CMK (cell line): ENCODE measurements at regions not wholly inside any gene's neighbourhood (a gene's known extent, or its start where the extent isn't known, plus 50 kb on each side); places are given as distances from the start of the nearest gene placed in this dataset.
"Not testable (repeated sequence)": the region's sequence is repeated elsewhere in the genome, so short reads cannot be mapped to it uniquely, and the experiment has no call there.

Source experiments
- DNase-seq: peaks from one replicate; pipeline ENCODE4 v3.0.0-alpha.2; 2010; ENCODE audit warnings: low read depth

GRCh38 chr9:26492608-26493521 is 399.7 kb downstream of the CAAP1 start:
- not testable (repeated sequence) for DNase-seq

DNA sequence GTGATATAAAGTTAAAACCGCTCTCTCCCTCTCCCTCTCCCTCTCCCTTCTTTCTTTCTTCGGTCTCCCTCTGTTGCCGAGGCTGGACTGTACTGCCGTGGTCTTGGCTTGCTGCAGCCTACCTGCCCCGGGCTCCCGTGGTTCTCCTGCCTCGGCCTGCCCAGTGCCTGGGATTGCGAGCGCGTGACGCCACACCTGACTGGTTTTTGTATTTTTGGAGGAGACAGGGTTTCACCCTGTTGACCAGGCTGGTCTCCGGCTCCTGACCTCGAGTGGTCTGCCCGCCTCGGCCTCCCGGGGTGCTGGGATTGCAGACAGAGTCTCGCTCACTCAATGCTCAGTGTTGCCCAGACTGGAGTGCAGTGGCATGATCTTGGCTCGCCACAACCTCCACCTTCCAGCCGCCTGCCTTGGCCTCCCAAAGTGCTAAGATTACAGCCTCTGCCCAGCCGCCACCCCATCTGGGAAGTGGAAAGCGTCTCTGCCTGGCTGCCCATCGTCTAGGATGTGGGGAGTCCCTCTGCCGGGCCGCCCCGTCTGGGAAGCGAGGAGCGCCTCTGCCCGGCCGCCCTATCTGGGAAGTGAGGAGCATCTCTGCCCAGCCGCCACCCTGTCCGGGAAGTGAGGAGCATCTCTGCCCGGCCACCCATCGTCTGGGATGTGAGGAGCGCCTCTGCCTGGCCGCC is 400.5 kb downstream of the CAAP1 start:
- not testable (repeated sequence) for DNase-seq

GRCh38 chr9:26483991-26484390 is 408.6 kb downstream of the CAAP1 start:
- no peak for DNase-seq

DNA sequence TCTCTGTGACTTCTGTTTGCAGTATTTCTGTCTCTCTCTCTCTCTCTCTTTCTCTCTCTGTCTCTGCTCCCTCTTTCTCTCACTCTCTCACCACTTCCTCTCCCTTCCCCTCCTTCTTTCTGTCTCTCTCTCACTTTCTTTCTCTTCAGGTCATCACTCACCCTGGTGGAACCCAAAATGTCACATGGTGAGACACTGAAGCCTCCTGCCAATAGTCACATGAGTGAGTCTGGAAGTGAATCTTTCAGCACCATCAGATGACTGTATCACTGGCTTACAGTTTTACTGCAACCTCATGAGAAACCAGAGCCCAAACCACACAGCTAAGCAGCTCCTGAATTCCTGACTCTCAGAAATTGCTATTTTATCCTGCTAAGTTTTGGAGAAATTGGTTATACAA is 414.6 kb downstream of the CAAP1 start:
- DNase-seq: no peak

GRCh38 chr9:26471261-26471660 is 421.3 kb downstream of the CAAP1 start:
- no peak for DNase-seq

- no peak for DNase-seq
These were observed 422.3 kb downstream of the CAAP1 start for GRCh38 chr9:26470284-26470683.

- DNase-seq: no peak
These were observed 428.8 kb downstream of the CAAP1 start for GRCh38 chr9:26463837-26464236.

- DNase-seq: no peak
These were observed 429.9 kb downstream of the CAAP1 start for GRCh38 chr9:26462751-26463150.

- no peak for DNase-seq
These were observed 430.4 kb downstream of the CAAP1 start for GRCh38 chr9:26462213-26462612.

DNA sequence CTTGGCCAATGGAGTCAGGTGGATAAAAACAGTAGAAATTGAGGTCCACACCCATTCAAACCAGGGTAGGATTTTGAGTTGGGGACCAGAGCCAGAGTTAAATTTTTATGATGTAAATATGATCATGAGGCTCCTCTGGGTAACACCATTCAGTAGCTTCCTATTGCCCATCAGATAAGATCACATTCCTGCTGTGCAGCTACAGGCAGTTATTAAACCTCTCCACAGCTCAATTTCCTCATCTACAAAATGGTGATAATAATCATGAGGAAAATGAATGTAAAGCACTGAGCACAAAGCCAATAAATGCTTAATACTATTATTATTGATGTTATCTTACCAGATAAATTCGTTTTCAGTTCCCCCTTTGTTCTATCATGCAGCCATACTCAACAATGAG is 432.0 kb downstream of the CAAP1 start:
- DNase-seq: no peak

DNA sequence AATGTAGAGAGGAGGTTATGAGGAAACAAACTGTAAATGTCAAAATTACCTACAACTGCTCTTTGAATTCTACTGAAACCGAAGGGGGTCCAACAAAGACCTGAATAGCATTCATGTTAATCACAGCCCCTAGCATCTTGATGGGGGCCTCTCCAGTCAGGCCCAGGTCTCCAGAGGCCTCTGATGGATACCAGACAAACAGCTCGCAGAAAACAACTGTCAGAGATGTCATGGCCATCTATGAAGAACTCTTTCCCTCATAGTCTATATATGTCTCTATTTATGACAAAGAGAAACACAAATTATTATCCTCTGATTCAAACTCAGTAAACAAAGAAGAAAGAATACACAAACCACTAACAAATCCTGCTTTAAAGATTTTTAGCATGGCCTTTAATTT is 432.6 kb downstream of the CAAP1 start:
- no peak for DNase-seq

DNA sequence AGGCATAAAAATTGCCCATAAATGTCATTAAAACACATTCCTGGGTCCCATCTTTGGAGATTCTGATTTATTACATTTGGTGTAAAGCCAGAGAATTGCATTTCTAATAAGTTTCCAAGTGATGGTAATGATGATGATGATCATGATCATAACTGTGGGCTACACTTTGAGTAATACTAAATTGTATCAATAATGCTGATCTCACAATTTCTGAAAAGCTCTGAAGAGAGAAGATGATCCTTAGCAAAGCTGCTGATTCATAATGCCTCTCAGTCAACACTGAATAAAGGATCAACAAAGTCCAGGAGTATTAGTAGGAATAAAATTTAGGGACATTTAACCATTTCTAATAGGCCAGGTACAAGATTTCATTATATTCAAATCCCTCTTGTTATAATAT is 434.5 kb downstream of the CAAP1 start:
- DNase-seq: no peak

GRCh38 chr9:26457151-26457550 is 435.5 kb downstream of the CAAP1 start:
- no peak for DNase-seq

DNA sequence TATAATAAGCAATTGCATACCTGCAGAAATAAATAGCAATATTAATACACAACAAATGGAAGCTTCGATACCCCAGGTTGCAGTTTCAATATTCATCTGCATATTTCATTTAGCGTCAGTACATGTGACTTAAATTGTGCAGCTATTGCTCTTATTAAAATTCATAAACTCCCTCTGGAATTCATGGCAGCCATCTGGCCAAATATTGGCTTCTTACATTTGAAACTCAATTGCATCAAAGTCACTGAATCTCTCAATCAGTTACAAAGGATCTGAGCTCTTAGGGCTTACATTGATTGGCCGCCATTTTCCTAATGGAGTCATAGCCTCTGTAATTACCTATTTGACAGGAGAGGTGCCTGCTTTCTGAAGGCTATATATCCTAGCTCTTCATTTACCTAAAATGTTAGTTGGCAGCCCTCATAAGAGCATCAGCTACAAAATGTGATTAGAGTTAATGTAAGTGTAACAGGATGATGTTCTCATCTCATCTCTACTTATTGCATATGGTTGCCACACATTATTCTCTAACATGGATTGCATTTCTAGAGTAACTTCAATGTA is 453.5 kb downstream of the CAAP1 start:
- DNase-seq: no peak

- DNase-seq: no peak
These were observed 455.4 kb downstream of the CAAP1 start for GRCh38 chr9:26437056-26437711.

DNA sequence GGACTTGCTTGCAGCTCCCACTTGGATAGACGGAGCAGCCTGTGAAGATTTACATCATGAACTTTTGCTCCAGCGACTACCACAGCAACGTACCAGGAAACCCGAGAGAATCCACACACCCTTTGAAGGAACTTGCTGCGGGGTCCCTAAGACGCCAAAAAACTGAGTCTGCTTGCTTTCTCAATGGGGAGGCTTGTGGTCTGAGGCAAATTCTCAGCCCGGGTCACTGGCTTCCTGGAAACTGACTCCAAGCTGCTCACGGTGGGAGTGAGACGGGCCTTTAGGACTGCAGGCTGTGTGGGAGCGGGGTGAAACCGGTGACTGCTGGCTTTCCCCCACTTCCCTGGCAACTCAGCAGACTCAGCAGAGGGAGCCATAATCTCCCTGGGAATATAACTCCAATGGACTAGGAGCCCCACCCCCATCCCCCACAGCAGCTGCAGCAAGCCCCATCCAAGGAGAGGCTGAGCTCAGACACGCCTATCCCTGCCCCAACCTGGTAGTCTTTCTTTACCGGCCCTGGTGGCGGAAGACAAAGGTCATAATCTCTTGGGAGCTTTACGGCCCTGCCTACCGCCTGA is 466.0 kb downstream of the CAAP1 start:
- DNase-seq: no peak

GRCh38 chr9:26418480-26418879 is 474.1 kb downstream of the CAAP1 start:
- DNase-seq: no peak

DNA sequence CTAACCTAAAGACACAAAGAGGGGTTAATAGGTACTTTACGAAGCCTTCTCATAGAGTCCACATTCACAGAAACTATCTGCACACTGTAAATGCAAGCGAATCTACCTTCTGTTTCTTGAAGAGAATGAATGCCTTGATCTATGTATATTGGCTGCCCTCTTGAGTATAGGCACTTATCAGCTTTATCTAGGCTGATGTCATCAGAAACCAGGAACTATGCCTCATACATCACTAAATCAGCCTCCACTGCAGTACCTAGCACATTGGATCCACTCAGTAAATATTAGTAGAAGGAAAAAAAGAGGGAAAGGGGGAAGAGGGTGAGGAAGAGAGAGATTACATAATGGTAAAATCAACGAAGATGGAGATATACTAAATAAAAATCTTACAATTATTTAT is 477.1 kb downstream of the CAAP1 start:
- DNase-seq: no peak

DNA sequence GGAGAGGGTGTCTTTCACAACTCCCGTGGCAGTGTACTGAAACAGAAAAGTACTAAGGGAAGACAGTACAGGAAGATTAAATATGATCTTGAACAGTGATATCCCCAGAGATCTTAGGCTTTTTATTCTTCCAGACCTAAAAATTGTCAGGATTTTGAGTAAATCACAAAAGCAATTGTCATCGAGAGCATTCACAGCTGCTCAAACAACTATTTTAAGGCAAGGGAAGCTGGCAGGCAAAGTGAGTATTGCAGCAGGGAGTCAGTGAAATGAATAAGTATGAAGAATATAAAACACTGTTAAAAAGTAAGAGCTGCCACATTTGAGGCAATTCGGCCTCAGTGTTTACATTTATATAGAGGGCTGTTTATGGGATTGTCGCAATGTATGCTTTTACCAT is 479.0 kb downstream of the CAAP1 start:
- DNase-seq: no peak

- DNase-seq: no peak
These were observed 480.2 kb downstream of the CAAP1 start for GRCh38 chr9:26412446-26412845.

- no peak for DNase-seq
These were observed 485.9 kb downstream of the CAAP1 start for GRCh38 chr9:26406676-26407075.

- no peak for DNase-seq
These were observed 493.0 kb downstream of the CAAP1 start for GRCh38 chr9:26399556-26399955.
